ENCODE measurements at regions not wholly inside any gene's neighbourhood (a gene's known extent, or its start where the extent isn't known, plus 50 kb on each side); places are given as distances from the start of the nearest gene placed in this dataset.

DNA sequence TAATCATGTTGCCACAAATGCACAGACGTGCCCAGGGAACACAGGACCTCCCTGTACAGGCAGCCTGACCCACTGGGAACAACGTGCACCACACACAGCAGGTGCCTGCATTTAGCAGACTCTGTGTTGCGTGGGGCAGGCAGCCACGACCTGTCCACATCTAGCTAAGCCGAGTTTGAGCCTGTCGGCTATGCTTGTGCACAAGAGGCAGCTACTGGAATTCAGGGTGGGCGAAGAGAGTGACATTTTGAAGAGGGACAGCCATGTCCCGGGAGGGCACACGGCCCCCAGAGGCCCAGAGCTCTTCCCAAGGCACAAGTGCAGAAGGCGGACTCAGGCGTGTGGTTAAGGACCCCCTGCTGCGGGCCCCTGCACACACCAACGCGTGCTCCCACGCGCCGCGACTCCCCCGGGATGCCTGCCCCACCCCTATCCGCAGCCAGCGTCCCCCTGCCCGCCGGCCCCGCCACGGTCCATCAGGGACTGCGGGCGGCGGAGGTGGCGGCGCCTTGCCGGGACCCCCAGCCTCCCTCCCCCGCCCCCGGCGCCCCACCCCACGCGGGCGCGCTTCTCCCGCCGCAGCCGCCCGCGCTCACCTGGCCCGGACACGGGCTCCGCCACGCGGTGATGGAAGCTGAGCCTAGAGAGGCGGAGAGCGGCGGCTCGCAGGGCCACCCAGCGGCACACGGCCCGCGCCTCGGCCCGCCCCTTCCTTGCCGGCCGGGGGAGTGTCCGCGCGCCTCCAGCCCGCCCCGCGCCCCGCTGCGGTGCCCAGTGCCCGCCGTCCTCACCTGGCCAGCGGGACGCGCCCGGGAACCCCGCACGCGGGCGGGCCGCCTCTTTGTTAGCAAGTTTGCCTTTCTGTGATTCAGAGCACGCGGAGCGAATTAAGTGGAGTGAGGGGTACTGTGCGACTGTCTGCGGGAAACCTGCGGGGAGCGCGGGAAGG lies 125.3 kb upstream of the PRMT8 start:
- TF ChIP-seq, protein P1, sequence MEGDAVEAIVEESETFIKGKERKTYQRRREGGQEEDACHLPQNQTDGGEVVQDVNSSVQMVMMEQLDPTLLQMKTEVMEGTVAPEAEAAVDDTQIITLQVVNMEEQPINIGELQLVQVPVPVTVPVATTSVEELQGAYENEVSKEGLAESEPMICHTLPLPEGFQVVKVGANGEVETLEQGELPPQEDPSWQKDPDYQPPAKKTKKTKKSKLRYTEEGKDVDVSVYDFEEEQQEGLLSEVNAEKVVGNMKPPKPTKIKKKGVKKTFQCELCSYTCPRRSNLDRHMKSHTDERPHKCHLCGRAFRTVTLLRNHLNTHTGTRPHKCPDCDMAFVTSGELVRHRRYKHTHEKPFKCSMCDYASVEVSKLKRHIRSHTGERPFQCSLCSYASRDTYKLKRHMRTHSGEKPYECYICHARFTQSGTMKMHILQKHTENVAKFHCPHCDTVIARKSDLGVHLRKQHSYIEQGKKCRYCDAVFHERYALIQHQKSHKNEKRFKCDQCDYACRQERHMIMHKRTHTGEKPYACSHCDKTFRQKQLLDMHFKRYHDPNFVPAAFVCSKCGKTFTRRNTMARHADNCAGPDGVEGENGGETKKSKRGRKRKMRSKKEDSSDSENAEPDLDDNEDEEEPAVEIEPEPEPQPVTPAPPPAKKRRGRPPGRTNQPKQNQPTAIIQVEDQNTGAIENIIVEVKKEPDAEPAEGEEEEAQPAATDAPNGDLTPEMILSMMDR (conservative IDR thresholded peaks at IDR 0.05; ENCODE audit: low read depth, low read length): no peak
- TF ChIP-seq EZH2 (IDR thresholded peaks at IDR 0.05; ENCODE audit: borderline replicate concordance, low read depth, low read length, poor library complexity, severe bottlenecking): peak; percentile 51

Data from A673 (cell line).